Cardiac muscle cell (in vitro differentiated cells and primary cell): ENCODE measurements at regions not wholly inside any gene's neighbourhood (a gene's known extent, or its start where the extent isn't known, plus 50 kb on each side); places are given as distances from the start of the nearest gene placed in this dataset.

Experiments
- DNase-seq, 2 donors: peaks; one replicate each; pipeline versions ENCODE4 v3.0.0 to v3.0.0-alpha.2; 2010 to 2017; ENCODE audit warnings: low read depth in 1 of 2, low spot score in 1 of 2
- H3K27ac ChIP-seq: fragments of 200-600 bp; sonication (generic); 2 replicates; pipeline ENCODE4 v1.5.1; 2016
- H3K27me3 ChIP-seq: fragments of 200-600 bp; sonication (generic); 2 replicates; pipeline ENCODE4 v1.6.0; 2016; ENCODE audit warnings: control low read depth
- H3K36me3 ChIP-seq: fragments of 200-600 bp; sonication (generic); 2 replicates; pipeline ENCODE4 v1.5.1; 2016; ENCODE audit warnings: control low read depth
- H3K4me1 ChIP-seq: fragments of 200-600 bp; sonication (generic); 2 replicates; pipeline ENCODE4 v1.8.1; 2017; ENCODE audit warnings: low read depth, mild to moderate bottlenecking, mixed run types
- H3K4me3 ChIP-seq: fragments of 200-600 bp; sonication (generic); 2 replicates; pipeline ENCODE4 v1.5.1; 2016; ENCODE audit warnings: mild to moderate bottlenecking
- H3K9me3 ChIP-seq: fragments of 200-600 bp; sonication (generic); 2 replicates; pipeline ENCODE4 v1.5.1; 2017; ENCODE audit warnings: low read depth, mild to moderate bottlenecking, control low read depth
- CTCF ChIP-seq: IDR thresholded peaks from 2 replicates; pipeline ENCODE4 v1.5.1; 2012; ENCODE audit warnings: low read depth, mild to moderate bottlenecking, low read length

GRCh38 chr13:34507630-34508029 is 434.4 kb upstream of the NBEA start:
- no peak for DNase-seq
- no peak for TF ChIP-seq CTCF
- Histone ChIP-seq H3K36me3 (no peaks in the 10 kb centered on the region), H3K4me3 (no peak overlapping the region), H3K27ac (no peak overlapping the region), H3K9me3 (no peaks in the 10 kb centered on the region), H3K4me1 (no peaks in the 10 kb centered on the region), H3K27me3 (no peaks in the 10 kb centered on the region)

- H3K27ac ChIP-seq: no peak overlapping the region
- no peaks in the 10 kb centered on the region for H3K27me3 ChIP-seq
- H3K9me3 ChIP-seq: no peaks in the 10 kb centered on the region
- no peak for DNase-seq
- H3K36me3 ChIP-seq: no peaks in the 10 kb centered on the region
- no peaks in the 10 kb centered on the region for H3K4me1 ChIP-seq
- no peak for TF ChIP-seq CTCF
- no peak overlapping the region for H3K4me3 ChIP-seq
Measured at GRCh38 chr13:34512817-34513216, 429.3 kb upstream of the NBEA start.

- no peak for TF ChIP-seq CTCF
- no peaks in the 10 kb centered on the region for H3K27me3 ChIP-seq
- no peak for DNase-seq
Measured at GRCh38 chr13:34513526-34513925, 428.5 kb upstream of the NBEA start.

GRCh38 chr13:34515201-34515600 is 426.9 kb upstream of the NBEA start:
- no peak for DNase-seq

More at GRCh38 chr13:34513526-34513925, 428.5 kb upstream of the NBEA start:
- Histone ChIP-seq H3K9me3 (no peaks in the 10 kb centered on the region), H3K27ac (no peak overlapping the region), H3K4me1 (no peaks in the 10 kb centered on the region), H3K36me3 (no peaks in the 10 kb centered on the region), H3K4me3 (no peak overlapping the region)

GRCh38 chr13:34521171-34521570 is 420.9 kb upstream of the NBEA start:
- Histone ChIP-seq H3K36me3 (no peaks in the 10 kb centered on the region), H3K27me3 (no peaks in the 10 kb centered on the region), H3K4me1 (no peaks in the 10 kb centered on the region), H3K27ac (no peak overlapping the region), H3K4me3 (no peak overlapping the region), H3K9me3 (no peaks in the 10 kb centered on the region)
- no peak for TF ChIP-seq CTCF
- DNase-seq: peak in 1 of 2 donors; percentile 2

More at GRCh38 chr13:34515201-34515600, 426.9 kb upstream of the NBEA start:
- H3K27ac ChIP-seq: no peak overlapping the region
- no peaks in the 10 kb centered on the region for H3K4me1 ChIP-seq
- no peaks in the 10 kb centered on the region for H3K36me3 ChIP-seq
- H3K27me3 ChIP-seq: no peaks in the 10 kb centered on the region
- H3K9me3 ChIP-seq: no peaks in the 10 kb centered on the region
- no peak overlapping the region for H3K4me3 ChIP-seq
- TF ChIP-seq CTCF: no peak

GRCh38 chr13:34522808-34523207 is 419.3 kb upstream of the NBEA start:
- no peaks in the 10 kb centered on the region for H3K27me3 ChIP-seq
- no peak for TF ChIP-seq CTCF
- H3K9me3 ChIP-seq: no peaks in the 10 kb centered on the region
- H3K27ac ChIP-seq: no peak overlapping the region
- no peaks in the 10 kb centered on the region for H3K4me1 ChIP-seq
- no peak for DNase-seq
- no peak overlapping the region for H3K4me3 ChIP-seq
- no peaks in the 10 kb centered on the region for H3K36me3 ChIP-seq
